PC-3 (cell line): ENCODE measurements at regions not wholly inside any gene's neighbourhood (a gene's known extent, or its start where the extent isn't known, plus 50 kb on each side); places are given as distances from the start of the nearest gene placed in this dataset.

ENCODE experiments used
- ATAC-seq: fragments of 200-7000 bp; cut with Tn5 transposase; 2 replicates; pipeline ENCODE4 v1.9.1; 2020; ENCODE audit warnings: mild to moderate bottlenecking, moderate library complexity
- BruUV-seq: library from RNA; stranded (reverse); fragments of 400-500 nt; replicated peaks from 2 replicates; lab custom pipeline; 2021; lab: Mats Ljungman, UMichigan
- CTCF ChIA-PET: fragments of 300-600 bp; sonication (Branson Sonifier 250); formaldehyde crosslinking; loops from one replicate; lab custom pipeline; 2022; ENCODE audit warnings: antibody characterized with exemption; lab: Charles Lee
- POLR2A ChIA-PET: fragments of 300-600 bp; sonication (Branson Sonifier 250); formaldehyde crosslinking; loops from one replicate; lab custom pipeline; 2022; ENCODE audit warnings: antibody characterized with exemption; ENCODE audit not compliant: unreplicated experiment; lab: Charles Lee
- DNase-seq: peaks from one replicate; pipeline ENCODE4 v3.0.0-alpha.2; 2015
- H2AFZ ChIP-seq: fragments of 300-600 bp; sonication (generic); 2 replicates; pipeline ENCODE4 v1.6.0; 2016; ENCODE audit warnings: antibody characterized with exemption, low read length
- H3F3A ChIP-seq: fragments of 300-600 bp; sonication (generic); one replicate; pipeline ENCODE4 v1.6.0; 2017; ENCODE audit warnings: antibody characterized with exemption, low read length, control low read depth, mild to moderate bottlenecking; ENCODE audit not compliant: unreplicated experiment
- H3K27ac ChIP-seq: fragments of 300-600 bp; sonication (generic); 2 replicates; pipeline ENCODE4 v1.5.1; 2016; ENCODE audit warnings: mild to moderate bottlenecking, low read length
- H3K27me3 ChIP-seq: fragments of 300-600 bp; sonication (generic); 2 replicates; pipeline ENCODE4 v1.6.1; 2016; ENCODE audit warnings: low read length, mixed read lengths
- H3K36me3 ChIP-seq: fragments of 300-600 bp; sonication (generic); 2 replicates; pipeline ENCODE4 v1.6.1; 2016; ENCODE audit warnings: low read depth, mixed run types, low read length, mixed read lengths
- H3K4me1 ChIP-seq: fragments of 300-600 bp; sonication (generic); 2 replicates; pipeline ENCODE4 v1.5.1; 2016; ENCODE audit warnings: low read length; ENCODE audit not compliant: insufficient read depth
- H3K4me2 ChIP-seq: fragments of 300-600 bp; sonication (generic); 2 replicates; pipeline ENCODE4 v1.6.0; 2016; ENCODE audit warnings: low read length
- H3K4me3 ChIP-seq: fragments of 300-600 bp; sonication (generic); 2 replicates; pipeline ENCODE4 v1.5.1; 2016; ENCODE audit warnings: mild to moderate bottlenecking, low read length, mixed read lengths
- H3K79me2 ChIP-seq: fragments of 300-600 bp; sonication (generic); 2 replicates; pipeline ENCODE4 v1.6.1; 2017; ENCODE audit warnings: low read length, mixed read lengths
- H3K9ac ChIP-seq: fragments of 300-600 bp; sonication (generic); 2 replicates; pipeline ENCODE4 v1.6.0; 2016; ENCODE audit warnings: mild to moderate bottlenecking, low read length
- H3K9me2 ChIP-seq: fragments of 300-600 bp; sonication (generic); replicated peaks from 2 replicates; pipeline ENCODE4 v1.6.1; 2016; ENCODE audit warnings: mixed run types, low read length, mixed read lengths
- H3K9me3 ChIP-seq: fragments of 300-600 bp; sonication (generic); 2 replicates; pipeline ENCODE4 v1.6.1; 2016; ENCODE audit warnings: low read length, mixed read lengths
- H4K20me1 ChIP-seq: fragments of 300-600 bp; sonication (generic); 2 replicates; pipeline ENCODE4 v1.6.1; 2016; ENCODE audit warnings: low read length, mixed read lengths
- CTCF ChIP-seq: fragments of 300-600 bp; sonication (generic); conservative IDR thresholded peaks from 2 replicates; pipeline ENCODE4 v1.5.1; 2017; ENCODE audit warnings: antibody characterized with exemption, low read depth, mild to moderate bottlenecking, low read length
- EZH2 ChIP-seq: fragments of 300-600 bp; sonication (generic); IDR thresholded peaks from one replicate; pipeline ENCODE4 v1.6.1; 2017; ENCODE audit warnings: antibody characterized with exemption, mild to moderate bottlenecking, low read length; ENCODE audit not compliant: unreplicated experiment
- EZH2phosphoT487 ChIP-seq: fragments of 300-600 bp; sonication (generic); IDR thresholded peaks from 2 replicates; pipeline ENCODE4 v1.6.1; 2018; ENCODE audit warnings: mild to moderate bottlenecking, antibody characterized with exemption, low read length, borderline replicate concordance
- intact Hi-C: fragments of 100-400 bp; cut with micrococcal nuclease; formaldehyde crosslinking; loops from 2 replicates; pipeline ENCODE4 v1.9.0; 2023

- no peaks in the 10 kb centered on the region for H3K9me3 ChIP-seq
- H3K79me2 ChIP-seq, result no peaks in the 10 kb centered on the region
- H3F3A ChIP-seq, result no peaks in the 10 kb centered on the region
- no peaks in the 10 kb centered on the region for H4K20me1 ChIP-seq
- H3K27ac ChIP-seq, result no peak overlapping the region
- no peaks in the 10 kb centered on the region for H3K27me3 ChIP-seq
- no TSS peak for BruUV-seq
- ATAC-seq, result no peak
- intact Hi-C loops, result no loop called here
- no peak overlapping the region for H3K4me2 ChIP-seq
- H2AFZ ChIP-seq, result no peak overlapping the region
- H3K36me3 ChIP-seq, result no peaks in the 10 kb centered on the region
- H3K9ac ChIP-seq, result no peak overlapping the region
- no peaks in the 10 kb centered on the region for H3K9me2 ChIP-seq
- no peak overlapping the region for H3K4me3 ChIP-seq
- H3K4me1 ChIP-seq, result no peaks in the 10 kb centered on the region
- TF ChIP-seq CTCF (no peak), EZH2 (no peak), EZH2phosphoT487 (no peak)
- DNase-seq, result no peak
- ChIA-PET POLR2A (no interaction called here), CTCF (no interaction called here)
Observed at GRCh38 chr5:159658266-159658925, 257.9 kb upstream of the ADRA1B start.

- Histone ChIP-seq H3K9me2 (no peaks in the 10 kb centered on the region), H3K79me2 (no peaks in the 10 kb centered on the region), H3K9me3 (no peaks in the 10 kb centered on the region), H3K27me3 (no peaks in the 10 kb centered on the region), H3K4me2 (no peak overlapping the region), H3K9ac (no peak overlapping the region), H3K36me3 (no peaks in the 10 kb centered on the region), H3F3A (no peaks in the 10 kb centered on the region), H3K4me1 (no peaks in the 10 kb centered on the region), H3K27ac (no peak overlapping the region), H3K4me3 (no peak overlapping the region), H2AFZ (no peak overlapping the region), H4K20me1 (no peaks in the 10 kb centered on the region)
- DNase-seq, result peak; percentile 38
- intact Hi-C loops, result no loop called here
- POLR2A ChIA-PET, result no interaction called here
- CTCF ChIA-PET, result no interaction called here
- peak; percentile 35; the same call in 1 of the 2 replicates for ATAC-seq
- no TSS peak for BruUV-seq
- no peak for TF ChIP-seq CTCF
- no peak for TF ChIP-seq EZH2
- TF ChIP-seq EZH2phosphoT487, result no peak
Observed at GRCh38 chr5:159660401-159660800, 255.9 kb upstream of the ADRA1B start.

- Histone ChIP-seq H4K20me1 (no peaks in the 10 kb centered on the region), H3K79me2 (no peaks in the 10 kb centered on the region), H3K27ac (no peak overlapping the region), H3K4me1 (no peaks in the 10 kb centered on the region), H3K9me3 (no peaks in the 10 kb centered on the region), H2AFZ (no peak overlapping the region), H3K4me2 (no peak overlapping the region), H3K9me2 (no peaks in the 10 kb centered on the region), H3K9ac (no peak overlapping the region), H3F3A (no peaks in the 10 kb centered on the region), H3K36me3 (no peaks in the 10 kb centered on the region), H3K27me3 (no peaks in the 10 kb centered on the region), H3K4me3 (no peak overlapping the region)
- TF ChIP-seq CTCF, result no peak
- no peak for TF ChIP-seq EZH2
- TF ChIP-seq EZH2phosphoT487, result no peak
- CTCF ChIA-PET, result no interaction called here
- no peak for DNase-seq
- POLR2A ChIA-PET, result no interaction called here
- no peak for ATAC-seq
- intact Hi-C loops, result no loop called here
- no TSS peak for BruUV-seq
Observed at GRCh38 chr5:159663986-159664385, 252.3 kb upstream of the ADRA1B start.
